ENCODE measurements at regions not wholly inside any gene's neighbourhood (a gene's known extent, or its start where the extent isn't known, plus 50 kb on each side); places are given as distances from the start of the nearest gene placed in this dataset.

- no peak for TF ChIP-seq CTCF (IDR thresholded peaks at IDR 0.05; ENCODE audit: low read depth, low read length, missing control alignments)
- no peak overlapping the region for H3K4me3 ChIP-seq (replicated peaks; ENCODE audit: low read depth, low read length)
- DNase-seq (ENCODE audit: extremely low read depth, low read depth), result no peak
Observed at GRCh38 chr21:36564647-36565046, 84.7 kb upstream of the CLDN14 start.

- TF ChIP-seq CTCF (IDR thresholded peaks at IDR 0.05; ENCODE audit: low read depth, low read length, missing control alignments), result no peak
- no peak overlapping the region for H3K4me3 ChIP-seq (replicated peaks; ENCODE audit: low read depth, low read length)
- DNase-seq (ENCODE audit: extremely low read depth, low read depth), result no peak
Observed at GRCh38 chr21:36565540-36565939, 85.6 kb upstream of the CLDN14 start.

- no peak overlapping the region for H3K4me3 ChIP-seq (replicated peaks; ENCODE audit: low read depth, low read length)
- no peak for DNase-seq (ENCODE audit: extremely low read depth, low read depth)
- TF ChIP-seq CTCF (IDR thresholded peaks at IDR 0.05; ENCODE audit: low read depth, low read length, missing control alignments), result no peak
Observed at GRCh38 chr21:36566644-36567043, 86.7 kb upstream of the CLDN14 start.

GRCh38 chr21:36567216-36567885 lies 87.4 kb upstream of the CLDN14 start:
- TF ChIP-seq CTCF (IDR thresholded peaks at IDR 0.05; ENCODE audit: low read depth, low read length, missing control alignments), result no peak
- H3K4me3 ChIP-seq (replicated peaks; ENCODE audit: low read depth, low read length), result no peak overlapping the region
- DNase-seq (ENCODE audit: extremely low read depth, low read depth), result no peak

GRCh38 chr21:36569511-36569910 lies 89.6 kb upstream of the CLDN14 start:
- no peak for DNase-seq (ENCODE audit: extremely low read depth, low read depth)
- H3K4me3 ChIP-seq (replicated peaks; ENCODE audit: low read depth, low read length), result no peak overlapping the region
- TF ChIP-seq CTCF (IDR thresholded peaks at IDR 0.05; ENCODE audit: low read depth, low read length, missing control alignments), result no peak

GRCh38 chr21:36571556-36571955 lies 91.6 kb upstream of the CLDN14 start:
- TF ChIP-seq CTCF (IDR thresholded peaks at IDR 0.05; ENCODE audit: low read depth, low read length, missing control alignments), result no peak
- no peak for DNase-seq (ENCODE audit: extremely low read depth, low read depth)
- H3K4me3 ChIP-seq (replicated peaks; ENCODE audit: low read depth, low read length), result no peak overlapping the region

- no peak overlapping the region for H3K4me3 ChIP-seq (replicated peaks; ENCODE audit: low read depth, low read length)
- DNase-seq (ENCODE audit: extremely low read depth, low read depth), result no peak
- TF ChIP-seq CTCF (IDR thresholded peaks at IDR 0.05; ENCODE audit: low read depth, low read length, missing control alignments), result no peak
Observed at GRCh38 chr21:36572039-36572438, 92.1 kb upstream of the CLDN14 start.

Data from HFF-Myc (cell line).